H9 (cell line): ENCODE measurements at regions not wholly inside any gene's neighbourhood (a gene's known extent, or its start where the extent isn't known, plus 50 kb on each side); places are given as distances from the start of the nearest gene placed in this dataset.

ENCODE experiments used
- DNase-seq: peaks from one replicate; pipeline ENCODE4 v3.0.0-alpha.2; 2017
- H2AFZ ChIP-seq: one replicate; pipeline ENCODE4 v1.6.1; 2013; ENCODE audit warnings: mild to moderate bottlenecking, low read length, control low read depth, moderate library complexity
- H2AK5ac ChIP-seq: 2 replicates; pipeline ENCODE4 v1.6.1; 2013; ENCODE audit warnings: low read length, control low read depth, mixed read lengths; ENCODE audit not compliant: insufficient read length
- H2BK120ac ChIP-seq: one replicate; pipeline ENCODE4 v1.6.1; 2013; ENCODE audit warnings: low read depth, mild to moderate bottlenecking, low read length, control low read depth, inconsistent platforms; ENCODE audit not compliant: poor library complexity, severe bottlenecking
- H2BK12ac ChIP-seq: 2 replicates; pipeline ENCODE4 v1.6.1; 2013; ENCODE audit warnings: low read length, control low read depth, mixed read lengths, low read depth; ENCODE audit not compliant: insufficient read length
- H2BK15ac ChIP-seq: 2 replicates; pipeline ENCODE4 v1.6.1; 2013; ENCODE audit warnings: low read depth, low read length, control low read depth
- H2BK20ac ChIP-seq: one replicate; pipeline ENCODE4 v1.6.1; 2013; ENCODE audit warnings: low read depth, mild to moderate bottlenecking, low read length, control low read depth, inconsistent platforms; ENCODE audit not compliant: poor library complexity, severe bottlenecking
- H2BK5ac ChIP-seq: 2 replicates; pipeline ENCODE4 v1.6.1; 2013; ENCODE audit warnings: low read length, control low read depth, mixed read lengths; ENCODE audit not compliant: insufficient read length
- H3K14ac ChIP-seq: 2 replicates; pipeline ENCODE4 v1.6.1; 2013; ENCODE audit warnings: low read length, control low read depth; ENCODE audit not compliant: insufficient read depth
- H3K18ac ChIP-seq: 2 replicates; pipeline ENCODE4 v1.6.1; 2013; ENCODE audit warnings: low read depth, mild to moderate bottlenecking, mixed read lengths, low read length, control low read depth; ENCODE audit not compliant: insufficient read length
- H3K23ac ChIP-seq: 2 replicates; pipeline ENCODE4 v1.6.1; 2013; ENCODE audit warnings: low read length, control low read depth, mixed read lengths, low read depth; ENCODE audit not compliant: insufficient read length
- H3K23me2 ChIP-seq: 2 replicates; pipeline ENCODE4 v1.6.1; 2013; ENCODE audit warnings: low read depth, mild to moderate bottlenecking, mixed read lengths, low read length, control low read depth; ENCODE audit not compliant: insufficient read length, poor library complexity, severe bottlenecking
- H3K27ac ChIP-seq: 2 replicates; pipeline ENCODE4 v1.5.1; 2013; ENCODE audit warnings: low read length, control low read depth, mixed read lengths, low read depth; ENCODE audit not compliant: insufficient read length
- H3K27me3 ChIP-seq: 2 replicates; pipeline ENCODE4 v1.6.1; 2013; ENCODE audit warnings: low read length, control low read depth, inconsistent platforms; ENCODE audit not compliant: insufficient read depth
- H3K4ac ChIP-seq: 2 replicates; pipeline ENCODE4 v1.6.1; 2013; ENCODE audit warnings: low read depth, mild to moderate bottlenecking, control low read depth, inconsistent platforms, low read length, moderate library complexity
- H3K4me1 ChIP-seq: 2 replicates; pipeline ENCODE4 v1.6.1; 2013; ENCODE audit warnings: low read length, control low read depth, inconsistent platforms; ENCODE audit not compliant: insufficient read depth
- H3K4me2 ChIP-seq: 2 replicates; pipeline ENCODE4 v1.6.1; 2013; ENCODE audit warnings: low read length, control low read depth, mixed read lengths; ENCODE audit not compliant: insufficient read length, insufficient read depth
- H3K56ac ChIP-seq: 2 replicates; pipeline ENCODE4 v1.6.1; 2013; ENCODE audit warnings: low read depth, mild to moderate bottlenecking, mixed read lengths, low read length, control low read depth; ENCODE audit not compliant: insufficient read length
- H3K79me1 ChIP-seq: 2 replicates; pipeline ENCODE4 v1.6.1; 2013; ENCODE audit warnings: low read depth, mild to moderate bottlenecking, moderate library complexity, low read length, control low read depth, inconsistent platforms; ENCODE audit not compliant: insufficient read depth, poor library complexity, severe bottlenecking
- H3K79me2 ChIP-seq: 2 replicates; pipeline ENCODE4 v1.6.1; 2013; ENCODE audit warnings: low read length, control low read depth, inconsistent platforms; ENCODE audit not compliant: insufficient read depth
- H3K9ac ChIP-seq: 2 replicates; pipeline ENCODE4 v1.6.1; 2013; ENCODE audit warnings: low read length, control low read depth, mixed read lengths; ENCODE audit not compliant: insufficient read length; ENCODE audit errors: extremely low read depth
- H3K9me3 ChIP-seq: one replicate; pipeline ENCODE4 v1.6.1; 2013; ENCODE audit warnings: low read depth, low read length, inconsistent platforms; ENCODE audit not compliant: control insufficient read depth
- H3T11ph ChIP-seq: one replicate; pipeline ENCODE4 v1.6.1; 2013; ENCODE audit warnings: mild to moderate bottlenecking, low read length, control low read depth, inconsistent platforms
- H4K20me1 ChIP-seq: one replicate; pipeline ENCODE4 v1.6.1; 2013; ENCODE audit not compliant: control insufficient read depth, insufficient read length, insufficient read depth
- H4K5ac ChIP-seq: 2 replicates; pipeline ENCODE4 v1.6.1; 2013; ENCODE audit warnings: low read depth, mild to moderate bottlenecking, mixed read lengths, low read length, control low read depth; ENCODE audit not compliant: insufficient read length
- H4K8ac ChIP-seq: replicated peaks from 2 replicates; pipeline ENCODE4 v1.6.1; 2013; ENCODE audit warnings: low read length, control low read depth, mixed read lengths, low read depth; ENCODE audit not compliant: insufficient read length
- H4K91ac ChIP-seq: 2 replicates; pipeline ENCODE4 v1.6.1; 2013; ENCODE audit warnings: low read depth, mild to moderate bottlenecking, moderate library complexity, mixed read lengths, low read length, control low read depth; ENCODE audit not compliant: insufficient read length
- H3K27ac Mint-ChIP-seq, 3 experiments: 2 replicates in 2 of 3; 3 replicates in 1 of 3; pipeline ENCODE4 v1.8.0; 2020 to 2021; ENCODE audit warnings: mixed read lengths in 3 of 3, mild to moderate bottlenecking in 1 of 3, moderate library complexity in 1 of 3
- H3K27me3 Mint-ChIP-seq: 2 replicates; pipeline ENCODE4 v1.8.0; 2021; ENCODE audit warnings: low read depth, mild to moderate bottlenecking, moderate library complexity, mixed read lengths
- H3K36me3 Mint-ChIP-seq, 3 experiments: 2 replicates in 2 of 3; 3 replicates in 1 of 3; pipeline ENCODE4 v1.8.0; 2020 to 2021; ENCODE audit warnings: low read depth in 3 of 3, mixed read lengths in 3 of 3; ENCODE audit not compliant: insufficient read depth in 1 of 3
- H3K4me1 Mint-ChIP-seq, 2 experiments: 2 replicates each; pipeline ENCODE4 v1.8.0; 2020; ENCODE audit warnings: mixed read lengths in 2 of 2
- H3K4me3 Mint-ChIP-seq, 2 experiments: 2 replicates in 1 of 2; 3 replicates in 1 of 2; pipeline ENCODE4 v1.8.0; 2020 to 2021; ENCODE audit warnings: mild to moderate bottlenecking in 2 of 2, mixed read lengths in 2 of 2, moderate library complexity in 1 of 2
- H3K9me3 Mint-ChIP-seq, 2 experiments: 2 replicates in 1 of 2; 3 replicates in 1 of 2; pipeline ENCODE4 v1.8.0; 2020; ENCODE audit warnings: mild to moderate bottlenecking in 2 of 2, mixed read lengths in 2 of 2, moderate library complexity in 1 of 2
- CTCF ChIP-seq: fragments of 200-600 bp; sonication (generic); conservative IDR thresholded peaks from 3 replicates; pipeline ENCODE4 v1.8.0; 2021; ENCODE audit warnings: antibody characterized with exemption, mild to moderate bottlenecking
- WGBS: extraction: QIAGEN DNeasy Blood & Tissue Kit; methylation state at CpG from one replicate; pipeline ENCODE4 v1.1.7; 2013; ENCODE audit warnings: missing lambda C conversion rate, low lambda C conversion rate, mixed read lengths; ENCODE audit not compliant: insufficient read length; ENCODE audit errors: extremely low coverage; 5-methylcytosine and 5-hydroxymethylcytosine counted together

- H3K23ac ChIP-seq: no peak overlapping the region
- no peaks in the 10 kb centered on the region for H3K23me2 ChIP-seq
- no peak overlapping the region for H3K9ac ChIP-seq
- H3K18ac ChIP-seq: no peak overlapping the region
- H3K56ac ChIP-seq: no peak overlapping the region
- no peaks in the 10 kb centered on the region for H3K9me3 ChIP-seq
- no peak overlapping the region for H2BK5ac ChIP-seq
- no peaks in the 10 kb centered on the region for H3K79me1 ChIP-seq
- Mint-ChIP-seq H3K27ac (no peak overlapping the region), H3K36me3 (peaks cover 4 to 23% (median 10%) of the 10 kb centered on the region in 3 experiments; a peak in 6 of 7 replicates), H3K4me1 (peaks cover 12 to 22% of the 10 kb centered on the region in 2 experiments), H3K9me3 (peaks cover 22 to 23% of the 10 kb centered on the region in 2 experiments), H3K4me3 (no peak overlapping the region), H3K27me3 (peaks cover 6% of the 10 kb centered on the region)
- H3K4ac ChIP-seq: no peak overlapping the region
- no peak overlapping the region for H3K27ac ChIP-seq
- H3T11ph ChIP-seq: no peak overlapping the region
- no peak overlapping the region for H2BK12ac ChIP-seq
- H4K91ac ChIP-seq: no peak overlapping the region
- H4K8ac ChIP-seq: no peak overlapping the region
- H3K14ac ChIP-seq: no peak overlapping the region; the same call in 1 of the 2 replicates
- no peak for TF ChIP-seq CTCF
- WGBS: no CpG with 5 or more reads among the region's 26 CpGs
- H3K79me2 ChIP-seq: no peaks in the 10 kb centered on the region
- H3K4me1 ChIP-seq: no peaks in the 10 kb centered on the region
- no peak overlapping the region for H2BK15ac ChIP-seq
- no peak overlapping the region for H2BK120ac ChIP-seq
- H3K4me2 ChIP-seq: no peak overlapping the region
- no peaks in the 10 kb centered on the region for H4K20me1 ChIP-seq
- DNase-seq: no peak
- H4K5ac ChIP-seq: no peak overlapping the region
- no peak overlapping the region for H2AFZ ChIP-seq
- no peak overlapping the region for H2AK5ac ChIP-seq
- H3K27me3 ChIP-seq: no peaks in the 10 kb centered on the region
- no peak overlapping the region for H2BK20ac ChIP-seq
Observed at GRCh38 chr9:134525841-134526583, 115.6 kb upstream of the COL5A1 start.
